GM21619 (cell line): ENCODE measurements at regions not wholly inside any gene's neighbourhood (a gene's known extent, or its start where the extent isn't known, plus 50 kb on each side); places are given as distances from the start of the nearest gene placed in this dataset.

Source experiments
- ATAC-seq: cut with Tn5 transposase; IDR thresholded peaks from one replicate; pipeline ENCODE4 v1.9.1; 2021; ENCODE audit not compliant: unreplicated experiment

- no peak for ATAC-seq
These were observed 451.3 kb downstream of the NTRK3 start for GRCh38 chr15:87805117-87805820.

GRCh38 chr15:87804451-87804850 lies 452.1 kb downstream of the NTRK3 start:
- no peak for ATAC-seq

GRCh38 chr15:87799838-87800237 lies 456.7 kb downstream of the NTRK3 start:
- no peak for ATAC-seq

- no peak for ATAC-seq
These were observed 457.1 kb downstream of the NTRK3 start for GRCh38 chr15:87799428-87799827.

- ATAC-seq: no peak
These were observed 462.8 kb downstream of the NTRK3 start for GRCh38 chr15:87793725-87794124.

GRCh38 chr15:87792250-87793040 lies 464.1 kb downstream of the NTRK3 start:
- ATAC-seq: no peak

GRCh38 chr15:87781959-87782625 lies 474.4 kb downstream of the NTRK3 start:
- ATAC-seq: no peak

- ATAC-seq: no peak
These were observed 476.8 kb downstream of the NTRK3 start for GRCh38 chr15:87779746-87780145.

- no peak for ATAC-seq
These were observed 478.2 kb downstream of the NTRK3 start for GRCh38 chr15:87778358-87778757.

GRCh38 chr15:87777054-87777561 lies 479.4 kb downstream of the NTRK3 start:
- no peak for ATAC-seq

- no peak for ATAC-seq
These were observed 489.0 kb downstream of the NTRK3 start for GRCh38 chr15:87767516-87767915.

GRCh38 chr15:87764461-87765240 lies 491.9 kb downstream of the NTRK3 start:
- no peak for ATAC-seq

- ATAC-seq: no peak
These were observed 492.7 kb downstream of the NTRK3 start for GRCh38 chr15:87763837-87764236.

GRCh38 chr15:87761736-87762509 lies 494.6 kb downstream of the NTRK3 start:
- peak; percentile 67 for ATAC-seq

GRCh38 chr15:87760547-87761314 lies 495.8 kb downstream of the NTRK3 start:
- ATAC-seq: no peak

GRCh38 chr15:87758794-87759418 lies 497.6 kb downstream of the NTRK3 start:
- ATAC-seq: no peak

- no peak for ATAC-seq
These were observed 499.5 kb downstream of the NTRK3 start for GRCh38 chr15:87757084-87757483.

GRCh38 chr15:87756072-87756471 lies 500.5 kb downstream of the NTRK3 start:
- no peak for ATAC-seq

- ATAC-seq: no peak
These were observed 501.3 kb downstream of the NTRK3 start for GRCh38 chr15:87755226-87755625.
